HCT116 (cell line): ENCODE measurements at regions not wholly inside any gene's neighbourhood (a gene's known extent, or its start where the extent isn't known, plus 50 kb on each side); places are given as distances from the start of the nearest gene placed in this dataset.

Experiments
- EZH2 ChIP-seq: fragments of 200-600 bp; sonication (generic); IDR thresholded peaks from 2 replicates; pipeline ENCODE4 v1.6.1; 2017; ENCODE audit warnings: antibody characterized with exemption, mixed run types
- EZH2phosphoT487 ChIP-seq: fragments of 200-600 bp; IDR thresholded peaks from 2 replicates; pipeline ENCODE4 v1.6.1; 2018; ENCODE audit warnings: antibody characterized with exemption, borderline replicate concordance
- JUND ChIP-seq: IDR thresholded peaks from 2 replicates; pipeline ENCODE4 v1.6.1; 2012
- MAX ChIP-seq: IDR thresholded peaks from 2 replicates; pipeline ENCODE4 v1.6.1; 2012
- POLR2AphosphoS5 ChIP-seq: IDR thresholded peaks from 2 replicates; pipeline ENCODE4 v1.6.1; 2011; ENCODE audit warnings: mild to moderate bottlenecking, low read depth, low read length, moderate library complexity
- REST ChIP-seq: IDR thresholded peaks from 2 replicates; pipeline ENCODE4 v1.6.1; 2012; ENCODE audit warnings: low read depth
- ZFX ChIP-seq: fragments of 450-650 bp; IDR thresholded peaks from 2 replicates; pipeline ENCODE4 v1.6.1; 2017
- ZNF274 ChIP-seq: fragments of 200-500 bp; sonication (Bioruptor generic); IDR thresholded peaks from 2 replicates; pipeline ENCODE4 v1.6.1; 2014; ENCODE audit warnings: mild to moderate bottlenecking, low read depth, low read length, inconsistent platforms
- TF ChIP-seq, protein P1 (sequence below), 3 experiments: fragments of 200-600 bp in 1 of 3; sonication (generic) in 1 of 3; IDR thresholded peaks in 2 of 3; conservative IDR thresholded peaks in 1 of 3; 2 replicates each; pipeline ENCODE4 v1.5.1; 2012 to 2017; ENCODE audit warnings: low read depth in 2 of 3, low read length in 2 of 3, antibody characterized with exemption in 1 of 3, borderline replicate concordance in 1 of 3, control low read depth in 1 of 3, mild to moderate bottlenecking in 1 of 3, mixed read lengths in 1 of 3, mixed run types in 1 of 3, moderate library complexity in 1 of 3; ENCODE audit not compliant: insufficient read depth in 1 of 3
- TF ChIP-seq, protein P2 (sequence below): IDR thresholded peaks from 2 replicates; pipeline ENCODE4 v1.6.1; 2012

DNA sequence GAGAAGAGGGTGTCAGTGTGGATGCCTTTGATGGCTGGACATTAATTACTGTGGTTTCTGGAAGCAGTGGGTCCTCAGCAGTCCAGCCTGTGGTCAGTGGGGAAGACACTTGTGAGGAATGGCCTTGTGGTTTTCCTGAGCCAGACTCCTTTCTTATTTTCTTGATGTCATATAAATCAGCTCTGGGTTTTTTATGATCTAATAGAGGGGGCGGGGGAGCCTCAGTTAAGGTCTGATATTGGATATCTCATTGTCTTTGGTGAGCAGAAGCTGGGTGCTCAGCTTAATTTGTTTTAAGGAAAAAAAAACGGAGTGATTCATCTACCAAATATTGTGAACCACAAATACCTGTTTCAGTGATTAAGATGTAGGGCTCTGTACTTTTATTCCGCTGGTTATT is 62.1 kb downstream of the OTOR start:
- TF ChIP-seq, protein P1, sequence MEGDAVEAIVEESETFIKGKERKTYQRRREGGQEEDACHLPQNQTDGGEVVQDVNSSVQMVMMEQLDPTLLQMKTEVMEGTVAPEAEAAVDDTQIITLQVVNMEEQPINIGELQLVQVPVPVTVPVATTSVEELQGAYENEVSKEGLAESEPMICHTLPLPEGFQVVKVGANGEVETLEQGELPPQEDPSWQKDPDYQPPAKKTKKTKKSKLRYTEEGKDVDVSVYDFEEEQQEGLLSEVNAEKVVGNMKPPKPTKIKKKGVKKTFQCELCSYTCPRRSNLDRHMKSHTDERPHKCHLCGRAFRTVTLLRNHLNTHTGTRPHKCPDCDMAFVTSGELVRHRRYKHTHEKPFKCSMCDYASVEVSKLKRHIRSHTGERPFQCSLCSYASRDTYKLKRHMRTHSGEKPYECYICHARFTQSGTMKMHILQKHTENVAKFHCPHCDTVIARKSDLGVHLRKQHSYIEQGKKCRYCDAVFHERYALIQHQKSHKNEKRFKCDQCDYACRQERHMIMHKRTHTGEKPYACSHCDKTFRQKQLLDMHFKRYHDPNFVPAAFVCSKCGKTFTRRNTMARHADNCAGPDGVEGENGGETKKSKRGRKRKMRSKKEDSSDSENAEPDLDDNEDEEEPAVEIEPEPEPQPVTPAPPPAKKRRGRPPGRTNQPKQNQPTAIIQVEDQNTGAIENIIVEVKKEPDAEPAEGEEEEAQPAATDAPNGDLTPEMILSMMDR (IDR thresholded peaks at IDR 0.05 in 2 of 3, conservative IDR thresholded peaks at IDR 0.05 in 1 of 3; ENCODE audit: borderline replicate concordance in 1 of 3, insufficient read depth in 1 of 3, low read depth in 2 of 3, low read length in 2 of 3): no peak
- TF ChIP-seq ZFX: no peak
- no peak for TF ChIP-seq MAX
- TF ChIP-seq EZH2phosphoT487: no peak
- TF ChIP-seq POLR2AphosphoS5: no peak
- no peak for TF ChIP-seq EZH2
- TF ChIP-seq ZNF274: no peak
- TF ChIP-seq JUND: no peak
- no peak for TF ChIP-seq REST
- TF ChIP-seq, protein P2, sequence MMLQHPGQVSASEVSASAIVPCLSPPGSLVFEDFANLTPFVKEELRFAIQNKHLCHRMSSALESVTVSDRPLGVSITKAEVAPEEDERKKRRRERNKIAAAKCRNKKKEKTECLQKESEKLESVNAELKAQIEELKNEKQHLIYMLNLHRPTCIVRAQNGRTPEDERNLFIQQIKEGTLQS: no peak
